Kidney epithelial cell (primary cell): ENCODE measurements at regions not wholly inside any gene's neighbourhood (a gene's known extent, or its start where the extent isn't known, plus 50 kb on each side); places are given as distances from the start of the nearest gene placed in this dataset.
"Not testable (repeated sequence)": the region's sequence is repeated elsewhere in the genome, so short reads cannot be mapped to it uniquely, and the experiment has no call there.

ENCODE experiments used
- DNase-seq: peaks from one replicate; pipeline ENCODE4 v3.0.0-alpha.2; 2010; ENCODE audit warnings: low read depth
- H3K27me3 ChIP-seq: 2 replicates; pipeline ENCODE4 v1.6.0; 2011; ENCODE audit warnings: low read length; ENCODE audit not compliant: control insufficient read depth, insufficient read depth
- H3K36me3 ChIP-seq: 2 replicates; pipeline ENCODE4 v1.5.1; 2011; ENCODE audit warnings: low read length; ENCODE audit not compliant: control insufficient read depth, insufficient read depth
- H3K4me3 ChIP-seq: 2 replicates; pipeline ENCODE4 v1.5.1; 2011; ENCODE audit warnings: low read depth, mild to moderate bottlenecking, control low read depth, low read length
- TF ChIP-seq, protein P1 (sequence below): IDR thresholded peaks from 2 replicates; pipeline ENCODE4 v1.5.1; 2011; ENCODE audit warnings: mild to moderate bottlenecking, moderate library complexity, low read length, control low read depth, inconsistent platforms; ENCODE audit not compliant: insufficient read depth, poor library complexity, severe bottlenecking

GRCh38 chr4:131883181-131883580 lies 1265.9 kb upstream of the PCDH10 start:
- H3K27me3 ChIP-seq, H3K36me3 ChIP-seq, H3K4me3 ChIP-seq: not testable (repeated sequence)
- peak; percentile 1 for DNase-seq

- not testable (repeated sequence) for H3K27me3 ChIP-seq, H3K4me3 ChIP-seq
These were observed 1223.4 kb upstream of the PCDH10 start for GRCh38 chr4:131925662-131926061.

DNA sequence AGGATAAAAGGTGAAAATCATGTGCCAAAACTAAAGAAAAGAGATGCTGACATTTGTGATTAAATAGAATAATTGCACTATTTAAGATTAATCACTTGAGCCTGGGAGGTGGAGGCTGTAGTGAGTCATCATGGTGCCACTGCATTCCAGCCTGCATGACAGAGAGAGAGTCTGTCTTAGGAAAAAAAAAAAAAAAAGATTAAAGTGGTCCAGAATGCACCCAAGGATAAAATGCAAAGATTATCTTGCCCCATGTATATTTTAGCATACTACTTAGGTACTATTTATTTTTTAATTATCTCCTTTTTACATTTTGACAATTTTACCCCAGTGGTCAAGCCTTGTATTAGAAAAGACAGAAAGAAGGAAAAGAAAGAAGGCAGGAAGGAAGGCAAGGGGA lies 1181.4 kb upstream of the PCDH10 start:
- H3K4me3 ChIP-seq, result not testable (repeated sequence)

More at GRCh38 chr4:131925662-131926061, 1223.4 kb upstream of the PCDH10 start:
- not testable (repeated sequence) for DNase-seq, H3K36me3 ChIP-seq

DNA sequence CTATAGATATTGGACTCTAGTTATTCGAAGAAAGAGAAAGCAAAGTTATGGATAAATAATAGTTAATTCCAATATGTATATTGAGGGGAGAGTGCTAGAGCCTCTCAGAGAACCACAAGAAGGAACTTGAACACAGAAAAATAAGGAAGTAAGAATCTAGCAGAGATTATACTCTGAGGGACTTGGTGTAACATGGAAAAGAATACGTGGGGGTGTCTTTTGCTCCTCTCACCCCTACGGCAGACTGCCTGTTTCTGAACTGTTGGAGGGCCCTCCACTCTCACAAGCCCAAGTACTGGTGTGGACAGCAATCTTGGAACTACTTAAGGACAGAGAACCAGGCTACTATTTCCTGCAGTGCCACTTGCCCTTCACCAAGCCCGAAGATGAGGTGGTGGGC lies 1174.4 kb upstream of the PCDH10 start:
- no peaks in the 10 kb centered on the region for H3K36me3 ChIP-seq

More for the DNA sequence above, 1181.4 kb upstream of the PCDH10 start:
- not testable (repeated sequence) for H3K27me3 ChIP-seq, H3K36me3 ChIP-seq
- DNase-seq, result peak; percentile 12

GRCh38 chr4:131975276-131976132 lies 1173.6 kb upstream of the PCDH10 start:
- not testable (repeated sequence) for DNase-seq, H3K27me3 ChIP-seq, H3K36me3 ChIP-seq
- peak overlapping the region; percentile 47 for H3K4me3 ChIP-seq

More for the DNA sequence above, 1174.4 kb upstream of the PCDH10 start:
- no peak for DNase-seq
- TF ChIP-seq, protein P1, sequence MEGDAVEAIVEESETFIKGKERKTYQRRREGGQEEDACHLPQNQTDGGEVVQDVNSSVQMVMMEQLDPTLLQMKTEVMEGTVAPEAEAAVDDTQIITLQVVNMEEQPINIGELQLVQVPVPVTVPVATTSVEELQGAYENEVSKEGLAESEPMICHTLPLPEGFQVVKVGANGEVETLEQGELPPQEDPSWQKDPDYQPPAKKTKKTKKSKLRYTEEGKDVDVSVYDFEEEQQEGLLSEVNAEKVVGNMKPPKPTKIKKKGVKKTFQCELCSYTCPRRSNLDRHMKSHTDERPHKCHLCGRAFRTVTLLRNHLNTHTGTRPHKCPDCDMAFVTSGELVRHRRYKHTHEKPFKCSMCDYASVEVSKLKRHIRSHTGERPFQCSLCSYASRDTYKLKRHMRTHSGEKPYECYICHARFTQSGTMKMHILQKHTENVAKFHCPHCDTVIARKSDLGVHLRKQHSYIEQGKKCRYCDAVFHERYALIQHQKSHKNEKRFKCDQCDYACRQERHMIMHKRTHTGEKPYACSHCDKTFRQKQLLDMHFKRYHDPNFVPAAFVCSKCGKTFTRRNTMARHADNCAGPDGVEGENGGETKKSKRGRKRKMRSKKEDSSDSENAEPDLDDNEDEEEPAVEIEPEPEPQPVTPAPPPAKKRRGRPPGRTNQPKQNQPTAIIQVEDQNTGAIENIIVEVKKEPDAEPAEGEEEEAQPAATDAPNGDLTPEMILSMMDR, result no peak
- no peaks in the 10 kb centered on the region for H3K27me3 ChIP-seq
- peak overlapping the region; percentile 47 for H3K4me3 ChIP-seq

DNA sequence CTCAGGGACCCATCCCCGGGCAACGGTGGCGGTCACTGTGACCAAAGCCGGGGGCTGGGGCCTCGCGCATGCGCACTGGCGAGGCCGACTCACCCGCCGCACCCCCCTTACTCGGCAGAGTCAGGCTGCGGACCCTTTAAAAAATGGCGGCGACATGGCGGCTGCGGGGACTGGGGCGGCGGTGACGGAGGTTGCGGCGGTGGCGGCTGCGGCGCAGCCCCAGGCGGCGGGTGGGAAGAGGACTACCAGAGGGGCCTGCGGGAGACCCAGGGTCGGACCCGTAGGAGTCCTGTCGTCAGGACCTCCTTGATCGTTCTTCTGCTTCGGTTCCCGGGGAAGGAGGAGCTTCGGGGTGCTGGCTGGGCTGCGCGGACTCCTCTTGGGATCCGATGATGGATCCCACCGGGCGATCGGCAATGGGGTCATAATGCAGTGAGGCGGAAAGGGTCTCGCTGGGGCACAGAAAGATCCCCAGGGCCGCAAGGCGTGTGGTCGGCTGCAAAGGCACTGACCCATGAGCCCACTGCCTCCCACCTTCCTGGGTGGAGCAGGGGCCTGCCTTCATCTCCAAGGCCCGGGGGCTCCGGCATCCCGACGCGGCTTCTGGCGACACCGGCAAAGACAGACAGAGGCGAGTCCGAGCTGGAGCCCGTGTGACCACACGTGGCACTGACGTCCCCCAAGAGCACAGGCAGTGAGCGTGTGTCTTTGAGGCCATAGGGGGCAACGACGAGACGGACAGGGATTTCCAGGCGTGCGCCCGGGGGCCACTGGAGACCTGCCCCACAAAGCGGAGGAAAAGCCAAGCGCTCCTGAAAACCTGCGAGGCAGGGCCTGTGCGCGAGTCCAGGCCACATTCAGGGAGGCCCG lies 1172.7 kb upstream of the PCDH10 start:
- peak overlapping the region; percentile 47 for H3K4me3 ChIP-seq
- DNase-seq, H3K27me3 ChIP-seq, H3K36me3 ChIP-seq: not testable (repeated sequence)

- no peak for DNase-seq
- Histone ChIP-seq H3K36me3 (no peaks in the 10 kb centered on the region), H3K27me3 (no peaks in the 10 kb centered on the region), H3K4me3 (no peak overlapping the region)
- TF ChIP-seq, protein P1, result no peak
These were observed 1171.0 kb upstream of the PCDH10 start for GRCh38 chr4:131978120-131978519.

DNA sequence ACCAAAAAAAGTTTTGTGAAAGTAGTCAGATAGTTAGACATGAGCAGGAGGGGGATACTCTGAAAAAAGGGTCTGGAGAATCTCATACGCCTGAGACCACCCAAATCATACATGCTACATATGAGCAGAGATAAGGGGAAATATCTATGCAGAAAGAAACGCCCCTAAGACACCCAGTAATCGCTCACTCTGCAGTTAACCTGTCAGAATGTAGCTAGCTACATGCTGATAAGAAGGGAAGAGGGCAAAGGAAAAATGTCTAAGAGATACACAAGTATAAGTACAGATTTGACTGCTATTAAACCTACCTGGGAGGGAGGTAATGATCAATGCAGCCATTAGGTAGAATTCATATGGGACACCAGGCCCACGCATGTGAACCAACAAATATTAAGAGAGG lies 1159.5 kb upstream of the PCDH10 start:
- Histone ChIP-seq H3K36me3 (no peaks in the 10 kb centered on the region), H3K27me3 (no peaks in the 10 kb centered on the region), H3K4me3 (no peak overlapping the region)
- TF ChIP-seq, protein P1, result no peak
- DNase-seq, result no peak
